ENCODE measurements at regions not wholly inside any gene's neighbourhood (a gene's known extent, or its start where the extent isn't known, plus 50 kb on each side); places are given as distances from the start of the nearest gene placed in this dataset.
A peak's percentile ranks its signal among the peaks of the same experiment; 100 is the strongest.
"Not testable (repeated sequence)": the region's sequence is repeated elsewhere in the genome, so short reads cannot be mapped to it uniquely, and the experiment has no call there.

GRCh38 chr9:26244661-26245451, 566.6 kb upstream of the TUSC1 start:
- FAIRE-seq, result peak; percentile 96
- DNase-seq (ENCODE audit: low spot score), result peak; percentile 77

- FAIRE-seq, result peak; percentile 93
- DNase-seq (ENCODE audit: low spot score), result peak; percentile 60
Measured at GRCh38 chr9:26243726-26244125, 565.5 kb upstream of the TUSC1 start.

DNA sequence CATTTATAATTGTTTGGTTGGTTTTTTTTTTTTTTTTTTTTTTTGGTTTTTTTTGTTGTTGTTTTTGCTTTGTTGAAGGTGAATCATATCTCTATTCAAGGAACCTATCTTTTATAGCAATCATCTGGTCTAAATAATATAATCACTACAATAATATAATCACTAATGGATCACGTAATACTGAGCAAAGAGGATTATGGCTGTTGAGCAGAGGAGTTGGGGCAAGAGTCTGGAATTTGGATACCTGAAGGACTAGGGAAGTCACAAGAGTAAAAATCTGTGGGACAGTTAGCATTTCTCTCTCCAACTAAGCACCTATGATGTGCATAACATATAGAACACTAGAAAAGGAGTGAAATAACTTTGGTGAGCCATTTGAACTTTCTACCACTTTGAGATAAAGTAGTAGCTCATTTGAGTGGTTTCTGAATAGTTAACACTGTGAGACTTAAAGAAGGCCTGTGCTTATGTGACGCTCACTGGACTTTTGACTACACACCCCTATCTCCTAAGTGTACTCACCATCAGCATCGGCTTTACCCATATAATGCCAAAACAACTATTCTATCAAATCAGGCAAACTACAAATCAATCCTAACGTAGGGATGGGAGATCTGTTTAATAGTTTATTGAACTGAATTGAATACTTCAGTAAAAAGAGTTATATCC, 564.9 kb upstream of the TUSC1 start:
- DNase-seq (ENCODE audit: low spot score), result no peak
- peak; percentile 59 for FAIRE-seq

DNA sequence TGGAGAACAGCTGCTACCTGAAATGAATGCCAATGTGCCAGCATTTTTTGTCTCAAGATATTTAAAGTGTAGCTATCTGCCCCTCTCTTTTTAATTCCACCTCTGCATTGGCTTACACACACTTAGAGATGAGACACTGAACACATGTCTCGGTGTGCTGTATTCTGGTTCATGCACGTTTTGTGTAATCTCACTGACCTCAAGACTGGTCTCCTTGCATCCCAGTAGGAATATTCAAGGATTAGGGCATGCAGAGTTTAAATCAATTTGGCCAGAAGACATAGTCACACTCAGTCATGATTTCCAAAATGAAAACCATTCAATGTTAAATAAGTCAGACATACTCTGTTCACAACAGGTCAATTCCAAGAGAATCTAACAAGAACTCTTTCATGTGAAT, 561.8 kb upstream of the TUSC1 start:
- FAIRE-seq (no peak), DNase-seq (ENCODE audit: low spot score) (no peak)

DNA sequence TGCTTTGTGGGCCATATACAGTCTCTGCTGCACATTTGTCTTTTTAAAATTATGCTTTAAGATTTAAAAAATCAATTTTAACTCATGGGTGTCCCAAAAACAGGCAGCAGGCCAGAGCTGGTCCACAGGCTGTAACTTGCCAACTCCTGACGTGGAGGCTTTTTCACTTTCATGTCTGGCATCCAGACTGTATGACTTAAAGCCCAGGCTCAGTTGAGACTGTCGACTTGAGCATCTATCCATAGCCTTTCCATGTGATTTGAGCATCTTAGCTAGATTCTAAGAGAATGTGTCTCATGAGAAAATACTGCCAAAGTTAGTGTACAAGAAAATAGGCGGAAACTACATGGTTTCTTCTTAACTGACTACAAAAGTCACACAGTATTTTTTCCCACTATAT, 559.0 kb upstream of the TUSC1 start:
- FAIRE-seq (no peak), DNase-seq (ENCODE audit: low spot score) (no peak)

- no peak for FAIRE-seq
- peak; percentile 49 for DNase-seq (ENCODE audit: low spot score)
Measured at GRCh38 chr9:26234865-26235264, 556.6 kb upstream of the TUSC1 start.

- FAIRE-seq (no peak), DNase-seq (ENCODE audit: low spot score) (no peak)
Measured at GRCh38 chr9:26231391-26231790, 553.1 kb upstream of the TUSC1 start.

GRCh38 chr9:26229324-26230054, 551.2 kb upstream of the TUSC1 start:
- FAIRE-seq (no peak), DNase-seq (ENCODE audit: low spot score) (no peak)

GRCh38 chr9:26228273-26228672, 550.0 kb upstream of the TUSC1 start:
- FAIRE-seq, result peak; percentile 75
- peak; percentile 28 for DNase-seq (ENCODE audit: low spot score)

- DNase-seq (ENCODE audit: low spot score) (no peak), FAIRE-seq (no peak)
Measured at GRCh38 chr9:26221290-26221689, 543.0 kb upstream of the TUSC1 start.

DNA sequence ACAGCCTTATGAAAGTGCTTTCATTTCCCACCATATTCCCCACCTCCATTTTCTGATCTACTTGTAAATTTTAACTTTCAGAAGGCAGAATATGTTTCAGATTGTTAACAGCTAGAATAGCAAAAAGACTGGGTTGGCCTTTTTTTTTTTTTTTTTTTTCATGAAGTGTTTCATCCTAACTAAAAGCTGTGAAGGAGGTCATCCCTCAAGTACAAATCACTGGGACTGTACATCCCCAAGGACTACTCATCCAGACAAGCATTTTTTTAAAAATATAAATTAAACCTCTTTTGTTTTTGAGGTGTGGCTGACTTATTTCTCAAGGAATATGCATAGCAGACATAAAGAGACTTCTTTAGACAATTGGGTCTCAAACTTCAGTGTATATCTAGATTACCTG, 542.1 kb upstream of the TUSC1 start:
- FAIRE-seq, result no peak
- no peak for DNase-seq (ENCODE audit: low spot score)

GRCh38 chr9:26219961-26220360, 541.7 kb upstream of the TUSC1 start:
- no peak for FAIRE-seq
- DNase-seq (ENCODE audit: low spot score), result no peak

DNA sequence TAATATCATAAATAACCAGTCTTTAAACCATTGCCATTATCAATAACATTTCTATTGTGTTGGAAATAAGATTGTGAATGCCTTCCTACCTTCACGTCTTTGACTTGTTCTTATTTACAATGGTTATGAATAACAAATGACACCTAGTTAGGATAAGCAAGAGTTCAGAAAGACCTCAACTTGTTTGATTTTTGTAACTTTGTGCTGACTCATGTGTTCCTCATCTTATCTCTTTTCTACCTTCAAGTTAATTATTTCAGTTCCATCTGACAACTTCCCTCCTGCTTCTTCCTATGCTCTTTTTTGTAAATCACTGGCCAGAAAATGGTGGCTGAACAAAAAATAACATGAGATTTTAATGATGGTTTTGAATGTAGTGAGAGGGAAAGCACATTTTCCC, 538.5 kb upstream of the TUSC1 start:
- FAIRE-seq, result peak; percentile 48
- peak; percentile 16 for DNase-seq (ENCODE audit: low spot score)

DNA sequence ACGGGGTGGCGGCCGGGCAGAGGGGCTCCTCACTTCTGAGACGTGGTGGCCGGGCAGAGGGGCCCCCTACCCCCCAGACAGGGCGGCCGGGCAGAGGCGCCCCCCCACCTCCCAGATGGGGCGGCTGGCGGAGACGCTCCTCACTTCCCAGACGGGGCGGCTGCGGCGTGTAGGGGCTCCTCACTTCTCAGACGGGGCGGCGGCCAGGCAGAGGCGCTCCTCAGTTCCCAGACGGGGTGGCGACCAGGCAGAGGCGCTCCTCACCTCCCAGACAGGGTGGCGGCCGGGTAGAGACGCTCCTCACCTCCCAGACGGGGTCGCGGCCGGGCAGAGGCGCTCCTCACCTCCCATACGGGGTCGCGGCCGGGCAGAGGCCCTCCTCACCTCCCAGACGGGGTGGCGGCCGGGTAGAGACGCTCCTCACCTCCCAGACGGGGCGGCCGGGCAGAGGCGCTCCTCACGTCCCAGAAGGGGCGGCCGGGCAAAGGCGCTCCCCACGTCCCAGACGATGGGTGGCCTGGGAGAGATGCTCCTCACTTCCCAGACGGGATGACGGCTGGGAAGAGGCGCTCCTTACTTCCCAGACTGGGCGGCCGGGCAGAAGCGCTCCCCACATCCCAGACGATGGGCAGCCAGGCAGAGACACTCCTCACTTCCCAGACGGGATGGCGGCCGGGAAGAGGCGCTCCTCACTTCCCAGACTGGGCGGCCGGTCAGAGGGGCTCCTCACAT, 536.6 kb upstream of the TUSC1 start:
- not testable (repeated sequence) for DNase-seq (ENCODE audit: low spot score); FAIRE-seq

GRCh38 chr9:26210338-26210851, 532.2 kb upstream of the TUSC1 start:
- FAIRE-seq (peak; percentile 77), DNase-seq (ENCODE audit: low spot score) (peak; percentile 69)

GRCh38 chr9:26205261-26205660, 527.0 kb upstream of the TUSC1 start:
- FAIRE-seq (no peak), DNase-seq (ENCODE audit: low spot score) (no peak)

- DNase-seq (ENCODE audit: low spot score), result no peak
- no peak for FAIRE-seq
Measured at GRCh38 chr9:26193237-26193636, 515.0 kb upstream of the TUSC1 start.

DNA sequence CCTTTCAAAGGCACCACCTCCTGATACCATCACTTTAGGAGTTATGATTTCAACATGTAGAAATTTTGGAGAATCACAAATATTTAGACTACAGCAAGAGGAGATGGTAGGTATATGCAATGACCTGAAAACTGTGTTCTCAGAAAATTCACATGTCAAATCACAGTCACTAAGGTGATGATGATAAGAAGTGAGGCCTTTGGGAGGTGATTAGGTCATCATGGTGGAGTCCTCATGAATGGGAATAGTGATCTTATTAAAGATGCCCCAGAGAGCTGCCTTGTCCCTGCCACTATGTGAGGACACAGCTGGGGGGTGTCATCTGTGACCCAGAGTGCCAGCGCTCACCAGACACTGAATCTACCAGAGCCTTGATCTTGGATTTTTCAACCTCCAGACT, 513.5 kb upstream of the TUSC1 start:
- no peak for FAIRE-seq
- DNase-seq (ENCODE audit: low spot score), result no peak

DNA sequence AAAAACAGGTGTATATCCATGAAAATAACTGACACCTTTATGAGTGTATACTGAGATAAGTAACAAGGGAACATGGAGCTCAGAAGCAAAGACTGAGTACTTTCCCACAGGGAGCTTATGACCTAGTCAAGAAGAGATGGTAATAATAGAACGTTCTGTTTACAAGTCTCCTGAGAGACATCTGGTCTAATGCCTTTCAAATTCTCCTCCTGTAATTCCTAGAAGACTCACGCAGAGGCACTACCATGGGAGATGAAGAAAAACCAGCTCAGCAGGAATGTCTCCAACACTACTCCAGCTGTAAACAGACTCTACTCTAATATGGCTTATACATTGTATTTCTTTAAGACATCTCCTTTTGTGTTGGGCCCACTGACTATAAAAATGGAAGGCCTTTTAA, 503.6 kb upstream of the TUSC1 start:
- FAIRE-seq (no peak), DNase-seq (ENCODE audit: low spot score) (no peak)

- no peak for DNase-seq (ENCODE audit: low spot score)
- no peak for FAIRE-seq
Measured at GRCh38 chr9:26176628-26177027, 498.4 kb upstream of the TUSC1 start.

DNA sequence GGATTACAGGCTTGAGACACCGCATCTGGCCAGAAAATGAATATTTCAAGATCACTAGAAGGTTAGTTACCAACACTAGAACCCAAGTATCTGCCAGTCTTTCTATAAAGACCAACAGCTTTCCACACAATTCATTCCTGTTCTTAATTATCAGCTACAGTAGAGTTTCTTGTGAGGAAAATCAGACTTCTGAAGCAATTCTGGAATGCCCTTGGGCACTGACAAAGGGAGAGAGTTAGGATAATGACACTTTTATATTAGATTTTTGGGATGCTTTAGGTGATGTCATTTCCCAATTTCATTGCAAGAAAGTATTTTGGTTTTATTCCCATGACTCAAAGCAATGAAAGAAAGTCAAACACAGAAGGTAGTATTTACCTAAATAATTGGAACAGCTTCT, 497.0 kb upstream of the TUSC1 start:
- DNase-seq (ENCODE audit: low spot score) (no peak), FAIRE-seq (no peak)

Data from RCC 7860 (cell line).